ENCODE measurements at regions not wholly inside any gene's neighbourhood (a gene's known extent, or its start where the extent isn't known, plus 50 kb on each side); places are given as distances from the start of the nearest gene placed in this dataset.

- no peak for TF ChIP-seq CTCF (IDR thresholded peaks at IDR 0.05)
- no peak for TF ChIP-seq ZFX (IDR thresholded peaks at IDR 0.05; ENCODE audit: borderline replicate concordance)
Measured at GRCh38 chr2:238975408-238975807, 127.5 kb downstream of the TWIST2 start.

Measured in 22Rv1 (cell line).